ENCODE measurements at regions not wholly inside any gene's neighbourhood (a gene's known extent, or its start where the extent isn't known, plus 50 kb on each side); places are given as distances from the start of the nearest gene placed in this dataset.
"Not testable (repeated sequence)": the region's sequence is repeated elsewhere in the genome, so short reads cannot be mapped to it uniquely, and the experiment has no call there.

- intact Hi-C loops (cut with micrococcal nuclease) = loop anchor here (5.0 kb wide), 1 partner anchor 48 kb away; no protein-coding TSS in a partner anchor
Measured at GRCh38 chr15:20269956-20270355, 271.6 kb downstream of the GOLGA6L6 start.

GRCh38 chr15:20267996-20268395, 273.6 kb downstream of the GOLGA6L6 start:
- intact Hi-C loops (cut with micrococcal nuclease) = loop anchor here (5.0 kb wide), 1 partner anchor 46 kb away; no protein-coding TSS in a partner anchor

GRCh38 chr15:20267051-20267730, 274.4 kb downstream of the GOLGA6L6 start:
- intact Hi-C loops (cut with micrococcal nuclease) = loop anchor here (5.0 kb wide), 1 partner anchor 45 kb away; no protein-coding TSS in a partner anchor

- intact Hi-C loops (cut with micrococcal nuclease) = loop anchor here (5.0 kb wide), 1 partner anchor 43 kb away; no protein-coding TSS in a partner anchor
Measured at GRCh38 chr15:20265710-20266109, 275.9 kb downstream of the GOLGA6L6 start.

GRCh38 chr15:20261321-20262280, 280.0 kb downstream of the GOLGA6L6 start:
- intact Hi-C loops (cut with micrococcal nuclease) = not testable (repeated sequence)

DNA sequence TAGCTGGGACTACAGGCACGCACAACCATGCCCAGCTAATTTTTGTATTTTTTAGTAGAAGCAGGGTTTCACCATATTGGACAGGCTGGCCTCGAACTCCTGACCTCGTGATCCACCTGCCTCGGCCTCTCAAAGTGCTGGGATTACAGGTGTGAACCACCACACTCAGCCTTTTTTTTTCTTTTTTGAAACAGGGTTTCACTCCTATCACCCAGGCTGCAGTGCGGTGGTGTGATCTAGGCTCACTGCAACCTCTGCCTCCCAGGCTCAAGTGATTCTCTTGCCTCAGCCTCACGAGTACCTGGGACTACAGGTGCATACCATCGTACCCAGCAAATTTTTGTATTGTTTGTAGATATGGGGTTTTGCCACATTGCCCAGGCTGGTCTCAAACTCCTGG, 280.9 kb downstream of the GOLGA6L6 start:
- intact Hi-C loops (cut with micrococcal nuclease) = not testable (repeated sequence)

DNA sequence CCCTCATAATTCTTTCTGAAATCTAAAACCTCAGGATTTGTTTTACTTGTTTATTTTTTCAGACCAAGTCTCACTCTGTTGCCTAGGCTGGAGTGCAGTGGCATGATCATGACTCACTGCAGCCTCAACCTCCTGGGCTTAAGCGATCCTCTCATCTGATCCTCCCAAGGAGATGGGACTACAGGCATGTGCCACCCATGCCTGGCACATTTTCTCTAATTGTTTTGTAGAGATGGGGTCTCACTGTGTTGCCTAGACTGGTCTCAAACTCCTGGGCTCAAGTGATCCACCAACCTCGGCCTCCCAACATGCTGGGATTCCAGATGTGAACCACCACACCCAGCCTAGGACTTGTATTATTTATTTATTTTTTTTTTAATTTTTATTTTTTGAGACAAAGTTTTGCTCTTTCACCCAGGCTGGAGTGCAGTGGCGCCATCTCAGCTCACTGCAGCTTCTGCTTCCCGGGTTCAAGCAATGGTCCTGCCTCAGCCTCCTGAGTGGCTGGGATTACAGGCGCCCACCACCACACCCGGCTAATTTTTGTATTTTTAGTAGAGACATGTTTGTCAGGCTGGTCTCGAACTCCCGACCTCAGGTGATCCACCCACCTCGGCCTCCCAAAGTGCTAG, 281.9 kb downstream of the GOLGA6L6 start:
- intact Hi-C loops (cut with micrococcal nuclease) = not testable (repeated sequence)

DNA sequence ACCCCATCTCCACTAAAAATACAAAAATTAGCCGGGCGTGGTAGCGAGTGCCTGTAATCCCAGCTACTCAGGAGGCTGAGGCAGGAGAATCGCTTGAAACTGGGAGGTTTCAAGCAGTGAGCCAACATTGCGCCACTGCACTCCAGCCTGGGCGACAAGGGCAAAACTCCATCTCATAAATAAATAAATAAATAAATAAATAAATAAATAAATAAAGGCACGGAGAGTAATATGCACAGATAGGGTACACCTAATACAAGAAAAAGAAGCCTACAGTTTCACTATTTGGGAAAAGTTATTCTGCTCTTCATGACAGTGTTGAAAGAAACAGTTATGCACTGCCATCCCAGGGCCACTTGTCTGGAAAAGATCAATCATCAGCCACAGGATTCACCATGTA, 285.2 kb downstream of the GOLGA6L6 start:
- intact Hi-C loops (cut with micrococcal nuclease) = not testable (repeated sequence)

GRCh38 chr15:20255641-20256040, 286.0 kb downstream of the GOLGA6L6 start:
- intact Hi-C loops (cut with micrococcal nuclease) = not testable (repeated sequence)

- intact Hi-C loops (cut with micrococcal nuclease) = not testable (repeated sequence)
Measured at GRCh38 chr15:20253047-20253615, 288.5 kb downstream of the GOLGA6L6 start.

GRCh38 chr15:20252040-20252439, 289.6 kb downstream of the GOLGA6L6 start:
- intact Hi-C loops (cut with micrococcal nuclease) = not testable (repeated sequence)

GRCh38 chr15:20251214-20252005, 290.2 kb downstream of the GOLGA6L6 start:
- intact Hi-C loops (cut with micrococcal nuclease) = not testable (repeated sequence)

- intact Hi-C loops (cut with micrococcal nuclease) = not testable (repeated sequence)
Measured at GRCh38 chr15:20250206-20250605, 291.4 kb downstream of the GOLGA6L6 start.

DNA sequence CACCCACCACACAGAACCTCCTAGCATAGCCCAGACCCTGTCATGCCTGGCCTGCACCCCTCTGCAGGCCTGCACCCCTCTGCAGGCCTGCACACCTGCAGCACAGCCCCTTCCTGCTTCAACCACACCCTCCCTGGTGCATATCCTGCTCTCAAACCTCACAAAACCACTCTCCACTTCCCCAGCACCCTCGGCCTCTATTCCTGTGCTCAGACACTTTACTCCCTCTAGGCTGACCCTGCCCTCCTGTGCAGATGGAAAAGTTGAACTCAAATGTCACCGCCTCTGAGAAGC, 292.0 kb downstream of the GOLGA6L6 start:
- intact Hi-C loops (cut with micrococcal nuclease) = not testable (repeated sequence)

GRCh38 chr15:20248434-20248833, 293.2 kb downstream of the GOLGA6L6 start:
- intact Hi-C loops (cut with micrococcal nuclease) = not testable (repeated sequence)

GRCh38 chr15:20247137-20247536, 294.5 kb downstream of the GOLGA6L6 start:
- intact Hi-C loops (cut with micrococcal nuclease) = not testable (repeated sequence)

DNA sequence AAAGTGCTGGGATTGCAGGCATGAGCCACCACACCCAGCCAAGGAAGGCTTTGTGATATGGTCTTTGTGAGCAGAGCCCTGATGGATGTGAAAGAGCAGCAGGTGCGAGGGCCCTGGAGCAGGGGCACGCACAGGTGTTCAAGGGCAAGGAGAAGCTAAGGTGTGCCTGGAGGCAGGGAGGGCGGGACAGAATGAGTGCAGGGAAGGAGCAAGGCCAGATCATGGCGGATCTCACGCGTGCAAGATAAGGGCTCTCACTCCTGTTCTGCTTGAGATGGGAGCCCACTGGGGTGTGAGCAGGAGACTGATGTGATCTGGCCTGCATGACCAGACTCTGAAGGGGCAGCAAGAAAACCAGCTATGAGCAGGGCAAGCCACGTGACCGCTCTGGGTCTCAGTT, 295.0 kb downstream of the GOLGA6L6 start:
- intact Hi-C loops (cut with micrococcal nuclease) = not testable (repeated sequence)

- intact Hi-C loops (cut with micrococcal nuclease) = not testable (repeated sequence)
Measured at GRCh38 chr15:20245856-20246255, 295.7 kb downstream of the GOLGA6L6 start.

GRCh38 chr15:20244792-20245191, 296.8 kb downstream of the GOLGA6L6 start:
- intact Hi-C loops (cut with micrococcal nuclease) = not testable (repeated sequence)

GRCh38 chr15:20243486-20244240, 297.9 kb downstream of the GOLGA6L6 start:
- intact Hi-C loops (cut with micrococcal nuclease) = not testable (repeated sequence)
